KMS-11 (cell line): ENCODE measurements at regions not wholly inside any gene's neighbourhood (a gene's known extent, or its start where the extent isn't known, plus 50 kb on each side); places are given as distances from the start of the nearest gene placed in this dataset.

Experiments
- H2AFZ ChIP-seq: fragments of 200-600 bp; sonication (generic); 2 replicates; pipeline ENCODE4 v1.6.1; 2016; ENCODE audit warnings: antibody characterized with exemption, mixed run types, low read depth
- H3K27ac ChIP-seq: fragments of 200-600 bp; sonication (generic); 2 replicates; pipeline ENCODE4 v1.6.1; 2016; ENCODE audit warnings: mild to moderate bottlenecking, mixed run types
- H3K27me3 ChIP-seq: fragments of 200-600 bp; sonication (generic); 2 replicates; pipeline ENCODE4 v1.6.1; 2017; ENCODE audit warnings: mild to moderate bottlenecking, low read depth, mixed run types, moderate library complexity; ENCODE audit not compliant: insufficient read depth
- H3K36me3 ChIP-seq: fragments of 200-600 bp; sonication (generic); 2 replicates; pipeline ENCODE4 v1.6.1; 2017; ENCODE audit warnings: mild to moderate bottlenecking, mixed run types; ENCODE audit not compliant: insufficient read depth
- H3K4me1 ChIP-seq: fragments of 200-600 bp; sonication (generic); 2 replicates; pipeline ENCODE4 v1.6.1; 2016; ENCODE audit warnings: mild to moderate bottlenecking, low read depth, mixed run types; ENCODE audit not compliant: poor library complexity, severe bottlenecking
- H3K4me2 ChIP-seq: fragments of 200-600 bp; sonication (generic); 2 replicates; pipeline ENCODE4 v1.7.0; 2016; ENCODE audit warnings: mild to moderate bottlenecking, mixed run types
- H3K4me3 ChIP-seq: fragments of 200-600 bp; sonication (generic); IDR thresholded peaks from 2 replicates; pipeline ENCODE4 v1.6.1; 2017; ENCODE audit warnings: low read depth, low read length, mixed read lengths; ENCODE audit not compliant: insufficient read depth
- H3K79me2 ChIP-seq: fragments of 200-600 bp; sonication (generic); 2 replicates; pipeline ENCODE4 v1.6.1; 2016; ENCODE audit warnings: low read depth, mixed run types; ENCODE audit not compliant: insufficient read depth
- H3K9ac ChIP-seq: fragments of 200-600 bp; sonication (generic); 2 replicates; pipeline ENCODE4 v1.6.1; 2016; ENCODE audit warnings: mild to moderate bottlenecking, mixed run types
- H4K20me1 ChIP-seq: fragments of 200-600 bp; sonication (generic); 2 replicates; pipeline ENCODE4 v1.6.1; 2016; ENCODE audit warnings: mild to moderate bottlenecking, mixed run types; ENCODE audit not compliant: insufficient read depth
- TF ChIP-seq, protein P1 (sequence below): fragments of 200-600 bp; sonication (generic); conservative IDR thresholded peaks from 2 replicates; pipeline ENCODE4 v1.6.1; 2017; ENCODE audit warnings: low read depth, mild to moderate bottlenecking, antibody characterized with exemption, low read length, moderate library complexity, mixed read lengths

DNA sequence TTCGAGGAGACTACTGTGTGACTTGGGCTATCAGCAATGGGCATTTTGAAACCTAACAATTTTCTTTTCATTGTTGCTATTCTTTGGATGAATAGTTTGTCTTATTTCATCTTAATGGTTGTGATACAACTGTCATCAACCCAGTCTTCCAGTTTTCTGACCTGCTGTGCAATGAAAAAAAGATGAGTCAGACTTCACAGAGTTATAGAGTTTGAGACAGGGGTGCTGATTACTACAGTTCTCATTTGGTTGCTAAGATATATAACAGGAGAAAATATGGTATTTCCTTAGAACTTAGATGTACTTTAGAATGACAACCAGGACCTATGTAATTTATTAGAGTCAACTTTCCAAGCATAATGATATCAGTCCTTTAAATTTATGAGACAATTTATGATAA lies 564.4 kb upstream of the NUDT12 start:
- Histone ChIP-seq H3K27ac (no peak overlapping the region), H2AFZ (no peak overlapping the region), H3K36me3 (no peaks in the 10 kb centered on the region), H3K27me3 (no peaks in the 10 kb centered on the region), H4K20me1 (no peaks in the 10 kb centered on the region), H3K4me3 (no peak overlapping the region), H3K4me2 (no peak overlapping the region), H3K4me1 (no peaks in the 10 kb centered on the region), H3K79me2 (no peaks in the 10 kb centered on the region), H3K9ac (no peak overlapping the region)
- TF ChIP-seq, protein P1, sequence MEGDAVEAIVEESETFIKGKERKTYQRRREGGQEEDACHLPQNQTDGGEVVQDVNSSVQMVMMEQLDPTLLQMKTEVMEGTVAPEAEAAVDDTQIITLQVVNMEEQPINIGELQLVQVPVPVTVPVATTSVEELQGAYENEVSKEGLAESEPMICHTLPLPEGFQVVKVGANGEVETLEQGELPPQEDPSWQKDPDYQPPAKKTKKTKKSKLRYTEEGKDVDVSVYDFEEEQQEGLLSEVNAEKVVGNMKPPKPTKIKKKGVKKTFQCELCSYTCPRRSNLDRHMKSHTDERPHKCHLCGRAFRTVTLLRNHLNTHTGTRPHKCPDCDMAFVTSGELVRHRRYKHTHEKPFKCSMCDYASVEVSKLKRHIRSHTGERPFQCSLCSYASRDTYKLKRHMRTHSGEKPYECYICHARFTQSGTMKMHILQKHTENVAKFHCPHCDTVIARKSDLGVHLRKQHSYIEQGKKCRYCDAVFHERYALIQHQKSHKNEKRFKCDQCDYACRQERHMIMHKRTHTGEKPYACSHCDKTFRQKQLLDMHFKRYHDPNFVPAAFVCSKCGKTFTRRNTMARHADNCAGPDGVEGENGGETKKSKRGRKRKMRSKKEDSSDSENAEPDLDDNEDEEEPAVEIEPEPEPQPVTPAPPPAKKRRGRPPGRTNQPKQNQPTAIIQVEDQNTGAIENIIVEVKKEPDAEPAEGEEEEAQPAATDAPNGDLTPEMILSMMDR, result no peak

DNA sequence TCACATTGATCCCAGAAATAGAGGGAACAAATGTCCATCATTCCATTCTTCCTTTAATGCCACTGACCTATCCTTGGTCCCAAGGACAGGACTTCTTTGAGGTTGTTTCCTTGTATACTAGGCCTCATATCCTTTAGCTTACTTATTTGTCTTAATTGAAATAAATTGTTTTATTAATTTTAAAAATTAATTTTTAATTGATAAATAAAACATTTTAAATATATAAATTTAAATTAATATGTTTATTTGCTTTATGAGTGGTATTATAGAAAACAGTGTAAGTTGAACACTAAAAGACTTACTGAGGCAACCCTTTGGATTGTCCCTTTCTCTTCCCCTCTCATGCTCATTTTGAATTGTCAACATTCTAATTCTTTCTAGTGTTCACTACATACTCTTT lies 556.9 kb upstream of the NUDT12 start:
- Histone ChIP-seq H3K9ac (no peak overlapping the region), H2AFZ (no peak overlapping the region), H3K4me2 (no peak overlapping the region), H3K4me3 (no peak overlapping the region), H3K36me3 (no peaks in the 10 kb centered on the region), H3K27me3 (no peaks in the 10 kb centered on the region), H4K20me1 (no peaks in the 10 kb centered on the region), H3K79me2 (no peaks in the 10 kb centered on the region), H3K4me1 (no peaks in the 10 kb centered on the region), H3K27ac (no peak overlapping the region)
- TF ChIP-seq, protein P1, result no peak

DNA sequence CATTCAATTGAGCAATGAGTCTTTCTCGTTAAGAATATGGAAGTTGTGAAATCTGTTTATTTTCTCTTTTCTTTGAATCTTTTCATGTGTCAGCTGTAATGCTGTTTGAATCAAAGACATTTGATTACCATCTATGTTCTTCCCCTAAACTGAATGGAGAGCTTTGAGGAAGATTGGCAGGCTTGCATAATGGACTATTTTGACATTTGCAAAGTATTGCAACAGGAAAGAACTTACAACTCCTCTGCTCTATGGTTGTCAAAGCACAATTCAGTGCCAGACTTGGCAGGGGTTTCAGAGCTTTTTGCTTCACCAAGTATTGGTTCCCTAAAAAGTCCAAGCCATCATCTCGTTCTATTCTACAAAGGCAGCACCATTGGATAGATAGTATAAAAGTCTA lies 549.0 kb upstream of the NUDT12 start:
- no peaks in the 10 kb centered on the region for H3K4me1 ChIP-seq
- H3K79me2 ChIP-seq, result no peaks in the 10 kb centered on the region
- H4K20me1 ChIP-seq, result no peaks in the 10 kb centered on the region
- H2AFZ ChIP-seq, result no peak overlapping the region
- no peak overlapping the region for H3K4me2 ChIP-seq
- no peak overlapping the region for H3K27ac ChIP-seq
- no peaks in the 10 kb centered on the region for H3K36me3 ChIP-seq
- H3K9ac ChIP-seq, result no peak overlapping the region
- no peak overlapping the region for H3K4me3 ChIP-seq
- H3K27me3 ChIP-seq, result no peaks in the 10 kb centered on the region
- TF ChIP-seq, protein P1, result no peak

DNA sequence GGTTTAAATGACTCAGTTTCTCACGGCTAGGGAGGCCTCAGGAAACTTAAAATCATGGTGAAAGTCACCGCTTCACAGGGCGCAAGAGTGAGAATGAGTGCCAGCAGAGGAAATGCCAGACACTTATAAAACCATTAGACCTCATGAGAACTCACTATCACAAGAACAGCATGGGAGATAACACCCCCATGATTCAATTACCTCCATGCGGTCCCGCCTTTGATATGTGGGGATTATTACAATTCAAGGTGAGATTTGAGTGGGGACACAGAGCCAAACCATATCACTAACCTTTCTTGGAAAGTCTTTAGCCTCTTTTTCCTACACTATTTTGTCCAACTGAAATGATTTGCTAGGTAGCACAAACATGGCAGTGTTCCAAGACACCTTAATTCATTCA lies 533.9 kb upstream of the NUDT12 start:
- Histone ChIP-seq H3K27me3 (no peaks in the 10 kb centered on the region), H3K4me2 (no peak overlapping the region), H2AFZ (no peak overlapping the region), H3K79me2 (no peaks in the 10 kb centered on the region), H3K4me1 (no peaks in the 10 kb centered on the region), H3K27ac (no peak overlapping the region), H3K36me3 (no peaks in the 10 kb centered on the region), H3K9ac (no peak overlapping the region), H4K20me1 (no peaks in the 10 kb centered on the region), H3K4me3 (no peak overlapping the region)
- TF ChIP-seq, protein P1, result no peak

DNA sequence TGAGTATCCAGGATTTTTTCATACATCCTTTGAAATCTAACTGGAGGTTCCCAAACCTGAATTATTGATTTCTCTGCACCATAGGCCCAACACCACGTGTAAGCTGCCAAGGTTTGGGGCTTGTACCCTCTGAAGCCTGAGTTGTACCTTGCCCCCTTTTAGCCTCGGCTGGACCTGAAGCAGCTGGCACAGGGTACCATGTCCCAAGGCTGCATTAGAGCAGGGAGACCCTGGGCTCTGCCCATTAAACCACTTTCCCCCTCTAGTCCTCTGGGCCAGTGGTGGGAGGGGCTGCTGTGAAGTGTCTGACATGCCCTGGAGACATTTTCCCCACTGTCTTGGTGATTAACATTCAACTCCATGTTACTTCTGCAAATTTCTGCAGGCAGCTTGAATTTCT lies 532.9 kb upstream of the NUDT12 start:
- Histone ChIP-seq H3K79me2 (no peaks in the 10 kb centered on the region), H3K27ac (no peak overlapping the region), H3K4me1 (no peaks in the 10 kb centered on the region), H4K20me1 (no peaks in the 10 kb centered on the region), H3K27me3 (no peaks in the 10 kb centered on the region), H3K4me2 (no peak overlapping the region), H2AFZ (no peak overlapping the region), H3K36me3 (no peaks in the 10 kb centered on the region), H3K4me3 (no peak overlapping the region), H3K9ac (no peak overlapping the region)
- TF ChIP-seq, protein P1, result no peak
